Suprapubic skin (tissue), 4 donors: ENCODE measurements at regions not wholly inside any gene's neighbourhood (a gene's known extent, or its start where the extent isn't known, plus 50 kb on each side); places are given as distances from the start of the nearest gene placed in this dataset.

ENCODE experiments used
- DNase-seq, 2 donors: peaks; one replicate each; pipeline ENCODE4 v3.0.0-alpha.2; 2019; ENCODE audit warnings: low spot score in 2 of 2
- H3K27ac ChIP-seq: fragments of 200-600 bp; sonication (generic); one replicate; pipeline ENCODE4 v1.5.1; 2019
- H3K27me3 ChIP-seq: fragments of 200-600 bp; sonication (generic); one replicate; pipeline ENCODE4 v1.5.1; 2019
- H3K36me3 ChIP-seq: fragments of 200-600 bp; sonication (generic); one replicate; pipeline ENCODE4 v1.5.1; 2019
- H3K4me1 ChIP-seq: fragments of 200-600 bp; sonication (generic); one replicate; pipeline ENCODE4 v1.5.1; 2019
- H3K4me3 ChIP-seq: fragments of 200-600 bp; sonication (generic); one replicate; pipeline ENCODE4 v1.5.1; 2019; ENCODE audit warnings: mild to moderate bottlenecking
- H3K9me3 ChIP-seq: fragments of 200-600 bp; sonication (generic); one replicate; pipeline ENCODE4 v1.5.1; 2019
- CTCF ChIP-seq, 2 donors: fragments of 200-600 bp in 1 of 2; fragments of 450-650 bp in 1 of 2; sonication (generic) in 1 of 2; IDR thresholded peaks; one replicate each; pipeline ENCODE4 v1.5.1; 2016 to 2019; ENCODE audit warnings: antibody characterized with exemption in 2 of 2, mild to moderate bottlenecking in 1 of 2, moderate library complexity in 1 of 2
- EP300 ChIP-seq: sonication (generic); formaldehyde crosslinking; IDR thresholded peaks from one replicate; pipeline ENCODE4 v1.6.1; 2017; ENCODE audit warnings: antibody characterized with exemption
- POLR2A ChIP-seq, 2 donors: fragments of 450-650 bp; IDR thresholded peaks; one replicate each; pipeline ENCODE4 v1.6.1; 2017; ENCODE audit warnings: antibody characterized with exemption in 2 of 2, mild to moderate bottlenecking in 2 of 2, moderate library complexity in 2 of 2
- POLR2AphosphoS5 ChIP-seq, 3 donors: sonication (generic); formaldehyde crosslinking; IDR thresholded peaks; one replicate each; pipeline ENCODE4 v1.6.1; 2017; ENCODE audit warnings: antibody characterized with exemption in 3 of 3
- whole genome bisulfite sequencing: methylation state at CpG from one replicate; pipeline ENCODE4 v1.1.5; 2018; 5-methylcytosine and 5-hydroxymethylcytosine counted together

- WGBS = 21% methylated on average over 2 of the region's 2 CpGs
- Histone ChIP-seq H3K27me3 (no peaks in the 10 kb centered on the region), H3K9me3 (no peaks in the 10 kb centered on the region), H3K4me3 (no peak overlapping the region), H3K4me1 (peaks cover 10% of the 10 kb centered on the region), H3K27ac (no peak overlapping the region), H3K36me3 (no peaks in the 10 kb centered on the region)
- no peak for TF ChIP-seq POLR2AphosphoS5 (IDR thresholded peaks at IDR 0.05)
- DNase-seq = no peak
Measured at GRCh38 chr10:33749067-33749735, 414.7 kb upstream of the NRP1 start.

GRCh38 chr10:33746836-33747268 is 412.4 kb upstream of the NRP1 start:
- Histone ChIP-seq H3K4me1 (peaks cover 10% of the 10 kb centered on the region), H3K27ac (no peak overlapping the region), H3K36me3 (no peaks in the 10 kb centered on the region), H3K9me3 (no peaks in the 10 kb centered on the region), H3K4me3 (no peak overlapping the region), H3K27me3 (no peaks in the 10 kb centered on the region)
- WGBS = 58% methylated on average over 4 of the region's 4 CpGs
- DNase-seq = no peak
- TF ChIP-seq POLR2AphosphoS5 (IDR thresholded peaks at IDR 0.05) = no peak
- no peak for TF ChIP-seq EP300
- TF ChIP-seq POLR2A (IDR thresholded peaks at IDR 0.05) = no peak
- TF ChIP-seq CTCF (IDR thresholded peaks at IDR 0.05) = no peak

DNA sequence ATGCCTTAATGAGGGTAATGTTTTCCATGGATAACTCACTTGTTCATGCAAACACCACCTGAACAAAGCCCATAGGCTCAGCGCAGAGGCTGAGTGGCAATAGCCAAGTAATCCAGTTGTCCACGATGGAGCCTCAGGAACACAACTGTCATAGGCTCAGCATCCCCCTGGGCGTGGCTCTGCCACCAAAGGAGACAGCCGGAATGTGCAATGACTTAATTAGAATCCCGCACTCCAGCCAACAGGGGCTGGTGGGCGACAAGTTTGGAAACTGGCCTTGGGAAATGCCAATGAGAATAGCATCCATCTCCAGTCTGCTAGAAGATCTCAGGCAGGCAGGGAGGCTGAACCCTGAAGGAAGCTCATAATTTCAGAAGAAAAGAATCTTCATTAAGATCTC is 411.7 kb upstream of the NRP1 start:
- no peak overlapping the region for H3K27ac ChIP-seq
- no peak for DNase-seq
- H3K4me3 ChIP-seq = no peak overlapping the region
- peaks cover 10% of the 10 kb centered on the region for H3K4me1 ChIP-seq
- no peaks in the 10 kb centered on the region for H3K9me3 ChIP-seq
- TF ChIP-seq POLR2AphosphoS5 (IDR thresholded peaks at IDR 0.05) (no peak), EP300 (no peak), POLR2A (IDR thresholded peaks at IDR 0.05) (no peak), CTCF (IDR thresholded peaks at IDR 0.05) (no peak)
- no peaks in the 10 kb centered on the region for H3K27me3 ChIP-seq
- H3K36me3 ChIP-seq = no peaks in the 10 kb centered on the region
- 75% methylated on average over 6 of the region's 6 CpGs for WGBS

GRCh38 chr10:33743429-33743857 is 409.0 kb upstream of the NRP1 start:
- Histone ChIP-seq H3K9me3 (no peaks in the 10 kb centered on the region), H3K27me3 (no peaks in the 10 kb centered on the region), H3K4me3 (no peak overlapping the region), H3K27ac (no peak overlapping the region), H3K4me1 (no peaks in the 10 kb centered on the region), H3K36me3 (no peaks in the 10 kb centered on the region)
- no peak for DNase-seq
- 74% methylated on average over 2 of the region's 2 CpGs for WGBS
- TF ChIP-seq CTCF (IDR thresholded peaks at IDR 0.05) (no peak), POLR2AphosphoS5 (IDR thresholded peaks at IDR 0.05) (no peak), EP300 (no peak), POLR2A (IDR thresholded peaks at IDR 0.05) (no peak)

- no peak overlapping the region for H3K27ac ChIP-seq
- H3K36me3 ChIP-seq = no peaks in the 10 kb centered on the region
- no peaks in the 10 kb centered on the region for H3K9me3 ChIP-seq
- H3K4me3 ChIP-seq = no peak overlapping the region
- no peaks in the 10 kb centered on the region for H3K27me3 ChIP-seq
- peaks cover 8% of the 10 kb centered on the region for H3K4me1 ChIP-seq
- DNase-seq = no peak
- no peak for TF ChIP-seq CTCF (IDR thresholded peaks at IDR 0.05)
- TF ChIP-seq POLR2AphosphoS5 (IDR thresholded peaks at IDR 0.05) = no peak
- TF ChIP-seq POLR2A (IDR thresholded peaks at IDR 0.05) = no peak
- no peak for TF ChIP-seq EP300
Measured at GRCh38 chr10:33739031-33739430, 404.6 kb upstream of the NRP1 start.

DNA sequence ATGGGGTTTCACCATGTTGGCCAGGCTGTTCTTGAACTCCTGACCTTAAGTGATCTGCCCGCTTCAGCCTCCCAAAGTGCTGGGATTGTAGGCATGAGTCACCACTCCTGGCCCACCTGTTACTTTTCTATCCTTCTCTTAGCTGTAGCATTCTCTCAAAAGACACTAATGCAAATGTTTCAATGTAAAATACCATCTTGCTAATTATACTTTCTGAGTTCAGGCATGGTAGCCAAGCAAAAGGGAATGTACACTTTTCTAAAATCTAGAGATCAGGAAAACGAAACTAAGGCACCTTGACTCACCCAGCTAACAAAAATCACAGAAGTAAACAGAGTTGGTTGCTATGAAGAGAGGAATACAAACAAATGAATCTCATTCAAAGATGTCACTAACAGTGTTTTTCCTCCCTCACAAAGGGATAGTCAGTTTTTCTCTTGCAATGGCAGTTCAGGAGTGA is 401.0 kb upstream of the NRP1 start:
- Histone ChIP-seq H3K27me3 (no peaks in the 10 kb centered on the region), H3K27ac (no peak overlapping the region), H3K4me3 (no peak overlapping the region), H3K36me3 (no peaks in the 10 kb centered on the region), H3K9me3 (no peaks in the 10 kb centered on the region), H3K4me1 (peaks cover 8% of the 10 kb centered on the region)
- WGBS = 46% methylated on average over 2 of the region's 2 CpGs
- TF ChIP-seq CTCF (IDR thresholded peaks at IDR 0.05) (no peak), POLR2AphosphoS5 (IDR thresholded peaks at IDR 0.05) (no peak), POLR2A (IDR thresholded peaks at IDR 0.05) (no peak), EP300 (no peak)
- no peak for DNase-seq
